HG03139 (cell line): ENCODE measurements at regions not wholly inside any gene's neighbourhood (a gene's known extent, or its start where the extent isn't known, plus 50 kb on each side); places are given as distances from the start of the nearest gene placed in this dataset.

ENCODE experiments used
- ATAC-seq: cut with Tn5 transposase; IDR thresholded peaks from one replicate; pipeline ENCODE4 v1.9.1; 2021; ENCODE audit not compliant: unreplicated experiment

DNA sequence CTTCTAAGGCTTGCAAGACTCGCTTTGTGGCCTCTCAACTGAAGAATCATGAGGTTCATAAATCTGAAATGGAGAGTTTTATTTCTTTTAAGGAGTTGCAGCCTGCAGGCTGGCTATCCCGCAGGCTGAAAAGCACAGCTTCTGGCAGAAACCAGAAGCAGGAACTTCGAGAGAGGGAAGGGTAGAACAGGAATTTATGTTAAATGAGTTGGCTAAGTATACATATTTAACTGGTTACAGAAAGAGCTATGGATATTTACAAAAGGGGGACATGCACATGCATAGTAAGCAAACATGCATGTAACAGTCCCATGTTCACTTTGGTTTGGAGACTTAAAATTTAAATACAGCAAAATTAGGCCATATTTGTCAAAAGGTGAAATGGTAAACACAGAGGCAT, 787.0 kb downstream of the TFAP2A start:
- ATAC-seq: no peak

GRCh38 chr6:9623985-9624384, 790.9 kb downstream of the TFAP2A start:
- ATAC-seq: no peak

DNA sequence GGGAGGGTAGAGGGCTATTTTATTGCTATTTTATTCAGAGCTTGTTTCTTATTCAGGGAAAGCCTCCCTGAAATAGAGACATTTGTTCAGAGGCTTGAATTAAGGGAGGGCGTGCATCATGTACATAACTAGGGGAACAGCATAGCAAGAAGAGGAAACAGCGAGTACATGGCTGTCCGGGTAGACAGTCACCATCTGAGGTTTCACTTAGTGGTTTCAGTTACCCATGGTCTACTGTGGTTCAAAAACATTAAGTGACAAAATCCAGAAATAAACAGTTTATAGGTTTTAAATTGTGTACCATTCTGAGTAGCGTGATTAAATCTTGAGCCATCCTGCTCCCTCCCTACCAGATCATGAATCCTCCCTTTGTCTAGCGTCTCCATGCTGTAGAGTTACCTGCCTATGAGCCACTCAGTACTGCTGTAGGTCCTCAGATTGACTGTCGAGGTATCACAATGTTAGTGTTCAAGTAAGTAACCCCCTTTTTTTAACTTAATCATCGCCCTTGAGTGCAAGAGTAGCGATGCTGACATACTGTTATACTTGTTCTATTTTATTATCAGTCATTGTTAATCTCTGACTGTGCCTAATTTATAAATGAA, 791.5 kb downstream of the TFAP2A start:
- ATAC-seq: no peak

GRCh38 chr6:9621276-9621675, 793.6 kb downstream of the TFAP2A start:
- ATAC-seq: no peak

GRCh38 chr6:9620687-9621086, 794.2 kb downstream of the TFAP2A start:
- ATAC-seq: no peak

- no peak for ATAC-seq
Observed at GRCh38 chr6:9620263-9620662, 794.6 kb downstream of the TFAP2A start.

- no peak for ATAC-seq
Observed at GRCh38 chr6:9614778-9615177, 800.1 kb downstream of the TFAP2A start.

DNA sequence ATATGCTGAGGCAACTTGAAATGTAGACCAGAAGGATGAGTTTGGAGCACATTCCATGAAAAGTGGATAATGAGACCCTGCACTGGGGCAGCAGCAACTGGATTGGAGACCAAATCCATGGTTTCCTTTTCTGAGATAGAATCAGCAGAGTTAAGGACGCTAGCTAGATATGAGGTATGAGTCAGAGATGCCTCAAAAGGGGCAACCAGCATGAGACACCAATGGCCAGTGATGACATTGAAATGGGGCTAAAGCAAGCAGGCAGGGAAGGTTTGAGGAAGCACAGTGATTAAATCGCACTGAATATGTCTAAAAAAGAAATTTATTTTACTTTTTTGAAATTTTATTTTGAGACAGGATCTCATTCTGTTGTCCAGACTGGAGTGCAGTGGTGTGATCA, 802.4 kb downstream of the TFAP2A start:
- ATAC-seq: no peak

DNA sequence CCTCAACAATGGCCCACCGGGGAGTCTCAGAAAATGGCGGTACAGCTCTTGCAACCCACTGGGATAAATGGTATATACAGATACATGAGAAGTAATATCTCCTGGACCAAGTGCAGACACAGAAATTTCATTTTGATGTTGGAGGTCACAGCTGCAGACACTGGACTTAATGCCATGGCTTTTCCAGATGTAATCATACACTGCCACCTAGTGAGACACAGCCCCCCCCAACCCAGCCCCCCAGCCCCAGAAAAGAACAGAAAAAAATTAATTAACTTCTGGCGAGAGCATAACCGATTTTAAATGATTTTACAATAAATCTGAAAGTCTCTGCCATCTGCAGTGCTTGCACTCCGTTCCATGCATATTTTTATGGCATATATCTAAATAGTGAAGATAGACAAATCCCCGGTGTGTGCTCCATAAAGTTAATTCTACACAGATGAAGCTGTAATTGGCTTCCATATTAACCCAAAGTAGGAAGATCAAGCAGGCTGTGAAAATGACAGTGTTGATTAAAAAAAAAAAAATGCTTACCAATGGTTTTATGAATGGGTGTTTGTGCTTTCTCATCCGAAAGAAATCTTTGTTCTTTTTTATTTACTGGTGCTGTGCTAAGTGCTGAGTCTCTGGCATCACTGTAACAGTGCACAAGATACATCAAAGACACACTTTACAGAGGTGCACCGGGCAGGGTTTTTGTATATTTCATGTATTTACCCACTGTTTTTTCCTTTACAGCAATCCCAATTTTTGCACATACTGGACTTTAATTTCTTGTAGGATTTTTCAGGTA, 804.1 kb downstream of the TFAP2A start:
- ATAC-seq: no peak

DNA sequence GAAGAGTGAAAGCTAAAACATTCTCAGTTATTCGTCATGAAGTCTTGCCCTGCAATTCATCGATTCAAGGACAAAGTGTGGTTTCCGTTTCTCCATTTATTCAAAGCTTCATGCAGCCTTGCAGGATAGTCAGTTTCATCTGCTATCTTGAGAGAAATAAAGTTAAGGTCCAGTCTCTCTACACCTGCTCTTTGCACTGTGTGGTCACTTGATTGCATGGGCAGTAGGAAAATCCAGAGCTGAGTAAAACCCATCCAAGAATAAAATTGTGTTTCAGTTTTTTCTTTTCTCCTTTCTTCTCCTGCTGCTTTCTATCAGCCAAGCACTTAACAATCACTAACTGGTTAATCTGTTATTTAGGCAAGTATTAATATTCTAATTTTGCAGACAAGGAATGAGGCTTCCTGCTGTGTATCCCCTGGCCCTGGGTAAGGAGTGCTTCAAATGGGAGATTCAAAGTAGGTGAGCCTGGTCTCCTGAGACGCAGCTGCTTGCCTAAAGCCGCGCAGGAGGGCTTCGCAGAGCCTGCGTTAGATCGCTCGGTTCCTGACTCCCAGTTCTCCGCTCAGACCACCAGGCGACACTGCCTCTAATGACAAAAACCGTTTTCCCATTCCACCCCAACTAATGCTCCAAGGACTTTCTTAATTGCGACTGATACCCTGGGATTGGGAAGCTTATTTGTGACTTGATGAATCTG, 808.3 kb downstream of the TFAP2A start:
- ATAC-seq: no peak

DNA sequence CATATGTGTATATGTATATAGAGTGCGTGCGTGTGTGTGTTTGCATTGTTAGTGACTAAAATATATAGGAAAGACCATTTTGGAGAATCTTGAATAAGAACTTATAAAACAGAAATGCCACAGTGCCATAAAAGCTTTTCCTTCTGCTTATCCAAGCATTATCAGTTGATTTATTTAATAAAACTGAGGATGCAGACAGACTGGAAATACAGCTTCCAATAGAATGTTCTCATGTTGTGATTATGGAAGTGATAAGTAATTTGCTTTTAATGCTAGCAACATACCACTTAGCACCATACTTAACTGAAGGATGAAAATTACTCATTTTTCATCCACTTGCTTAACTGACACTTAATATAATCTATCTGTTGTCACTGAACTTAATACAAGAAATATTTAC, 820.1 kb downstream of the TFAP2A start:
- no peak for ATAC-seq

- no peak for ATAC-seq
Observed at GRCh38 chr6:9593554-9593953, 821.3 kb downstream of the TFAP2A start.

- no peak for ATAC-seq
Observed at GRCh38 chr6:9583753-9584352, 831.0 kb downstream of the TFAP2A start.

- no peak for ATAC-seq
Observed at GRCh38 chr6:9581155-9581554, 833.7 kb downstream of the TFAP2A start.

DNA sequence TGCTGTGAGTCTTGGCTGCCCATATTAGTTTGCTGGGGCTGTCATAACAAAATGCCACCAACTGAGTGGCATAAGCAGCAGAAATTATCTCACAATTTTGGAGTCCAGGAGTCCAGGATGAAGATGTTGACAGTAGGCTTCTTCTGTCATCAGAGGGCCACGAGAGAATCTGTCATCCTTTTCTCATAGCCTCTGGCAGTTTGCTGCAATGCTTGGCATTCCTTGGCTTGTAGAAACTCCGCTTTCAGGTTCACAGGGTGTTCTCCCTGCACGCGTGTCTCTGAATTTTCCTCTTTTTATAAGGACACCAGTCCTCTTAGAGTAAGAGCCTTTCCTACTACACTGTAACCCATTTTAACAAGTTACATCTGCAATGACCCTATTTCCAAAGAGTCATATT, 838.4 kb downstream of the TFAP2A start:
- no peak for ATAC-seq

GRCh38 chr6:9566096-9566495, 848.8 kb downstream of the TFAP2A start:
- no peak for ATAC-seq

DNA sequence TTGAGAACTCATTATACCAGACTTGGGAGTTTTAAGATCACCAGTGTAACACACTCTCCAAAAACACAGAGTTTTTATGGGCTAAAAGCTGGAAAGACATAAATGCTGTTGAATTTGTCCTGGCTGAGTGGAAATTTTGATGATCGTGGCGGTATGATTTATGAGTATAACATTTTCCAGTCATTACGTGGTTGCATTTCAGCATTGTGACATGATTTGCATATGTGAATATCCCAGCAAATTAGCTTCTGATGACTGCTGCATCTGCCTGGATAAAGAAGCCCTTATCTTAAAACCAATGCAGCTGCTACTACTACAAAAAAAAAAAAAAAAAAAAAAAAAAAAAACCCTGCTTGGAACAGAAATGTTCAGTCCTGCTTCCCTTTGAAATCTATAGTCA, 850.9 kb downstream of the TFAP2A start:
- no peak for ATAC-seq

GRCh38 chr6:9563568-9563967, 851.3 kb downstream of the TFAP2A start:
- no peak for ATAC-seq

GRCh38 chr6:9554806-9555205, 860.1 kb downstream of the TFAP2A start:
- ATAC-seq: no peak

GRCh38 chr6:9554323-9554722, 860.6 kb downstream of the TFAP2A start:
- no peak for ATAC-seq

- ATAC-seq: no peak
Observed at GRCh38 chr6:9553002-9553401, 861.9 kb downstream of the TFAP2A start.

GRCh38 chr6:9543649-9544048, 871.2 kb downstream of the TFAP2A start:
- no peak for ATAC-seq
